Adrenal gland (tissue), 5 donors: ENCODE measurements at regions not wholly inside any gene's neighbourhood (a gene's known extent, or its start where the extent isn't known, plus 50 kb on each side); places are given as distances from the start of the nearest gene placed in this dataset.
"Not testable (repeated sequence)": the region's sequence is repeated elsewhere in the genome, so short reads cannot be mapped to it uniquely, and the experiment has no call there.

Experiments
- POLR2A ChIP-seq, 2 donors: fragments of 450-650 bp; IDR thresholded peaks; one replicate each; pipeline ENCODE4 v1.6.1; 2017; ENCODE audit warnings: antibody characterized with exemption in 2 of 2, mild to moderate bottlenecking in 2 of 2, moderate library complexity in 1 of 2
- TF ChIP-seq, protein P1 (sequence below), 6 experiments: fragments of 450-650 bp in 4 of 6; fragments of 200-600 bp in 2 of 6; sonication (generic) in 1 of 6; IDR thresholded peaks; 1 replicate in 5 of 6; 2 replicates in 1 of 6; pipeline versions ENCODE4 v1.5.1 to v1.8.0; 2016 to 2021; ENCODE audit warnings: antibody characterized with exemption in 6 of 6, mild to moderate bottlenecking in 2 of 6, moderate library complexity in 1 of 6
- donor health status: DM: no; HTN: no; CAD: no.

- TF ChIP-seq, protein P1, sequence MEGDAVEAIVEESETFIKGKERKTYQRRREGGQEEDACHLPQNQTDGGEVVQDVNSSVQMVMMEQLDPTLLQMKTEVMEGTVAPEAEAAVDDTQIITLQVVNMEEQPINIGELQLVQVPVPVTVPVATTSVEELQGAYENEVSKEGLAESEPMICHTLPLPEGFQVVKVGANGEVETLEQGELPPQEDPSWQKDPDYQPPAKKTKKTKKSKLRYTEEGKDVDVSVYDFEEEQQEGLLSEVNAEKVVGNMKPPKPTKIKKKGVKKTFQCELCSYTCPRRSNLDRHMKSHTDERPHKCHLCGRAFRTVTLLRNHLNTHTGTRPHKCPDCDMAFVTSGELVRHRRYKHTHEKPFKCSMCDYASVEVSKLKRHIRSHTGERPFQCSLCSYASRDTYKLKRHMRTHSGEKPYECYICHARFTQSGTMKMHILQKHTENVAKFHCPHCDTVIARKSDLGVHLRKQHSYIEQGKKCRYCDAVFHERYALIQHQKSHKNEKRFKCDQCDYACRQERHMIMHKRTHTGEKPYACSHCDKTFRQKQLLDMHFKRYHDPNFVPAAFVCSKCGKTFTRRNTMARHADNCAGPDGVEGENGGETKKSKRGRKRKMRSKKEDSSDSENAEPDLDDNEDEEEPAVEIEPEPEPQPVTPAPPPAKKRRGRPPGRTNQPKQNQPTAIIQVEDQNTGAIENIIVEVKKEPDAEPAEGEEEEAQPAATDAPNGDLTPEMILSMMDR (IDR thresholded peaks at IDR 0.05), result not testable (repeated sequence)
- not testable (repeated sequence) for TF ChIP-seq POLR2A (IDR thresholded peaks at IDR 0.05)
Observed at GRCh38 chr2:106320439-106320838, 126.3 kb upstream of the UXS1 start.
